ENCODE measurements at regions not wholly inside any gene's neighbourhood (a gene's known extent, or its start where the extent isn't known, plus 50 kb on each side); places are given as distances from the start of the nearest gene placed in this dataset.
A peak's percentile ranks its signal among the peaks of the same experiment; 100 is the strongest.

DNA sequence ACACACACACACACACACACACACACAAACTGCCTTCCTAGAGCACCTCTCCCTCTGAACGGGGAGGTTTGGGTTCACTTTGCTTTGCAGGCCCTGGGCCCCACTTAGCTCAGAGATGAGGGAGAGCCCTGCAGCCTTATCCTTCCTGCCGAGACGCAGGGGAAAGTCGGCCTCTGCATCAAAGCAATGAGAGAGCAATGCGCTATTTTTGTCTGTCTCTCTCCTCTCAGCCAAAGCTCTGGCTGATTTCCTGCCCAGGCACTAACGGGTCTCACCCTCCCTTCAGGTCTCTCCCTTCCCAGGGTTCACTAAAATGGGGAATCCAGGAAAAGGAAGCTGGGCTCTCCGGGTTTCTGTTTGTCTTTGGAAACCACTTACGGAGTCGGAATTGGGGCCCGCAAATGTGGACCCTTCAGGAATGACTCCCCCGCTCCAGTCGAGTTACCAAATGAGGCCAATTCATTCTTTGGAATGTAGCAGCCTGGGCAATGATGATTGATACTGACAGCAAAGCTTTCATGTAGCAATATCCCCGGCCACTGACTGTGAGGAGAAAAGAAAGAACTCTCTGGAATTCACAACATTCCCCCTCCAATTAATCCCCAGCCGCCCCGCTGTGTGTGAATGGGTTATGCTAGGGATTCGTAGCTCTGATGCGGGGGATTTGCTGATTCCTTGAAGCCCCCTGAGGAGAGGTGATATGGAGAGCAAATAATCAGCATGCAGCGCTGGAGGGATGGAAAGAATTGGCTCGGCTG, 61.5 kb upstream of the WLS start:
- POLR2A ChIA-PET = interaction anchor here (1.7 kb wide), 1 partner anchor 62 kb away, joined by 6 read pairs; the partner anchor contains the start of gene WLS
- DNase-seq (ENCODE audit: extremely low spot score) = peak; percentile 57
- TF ChIP-seq, protein P1, sequence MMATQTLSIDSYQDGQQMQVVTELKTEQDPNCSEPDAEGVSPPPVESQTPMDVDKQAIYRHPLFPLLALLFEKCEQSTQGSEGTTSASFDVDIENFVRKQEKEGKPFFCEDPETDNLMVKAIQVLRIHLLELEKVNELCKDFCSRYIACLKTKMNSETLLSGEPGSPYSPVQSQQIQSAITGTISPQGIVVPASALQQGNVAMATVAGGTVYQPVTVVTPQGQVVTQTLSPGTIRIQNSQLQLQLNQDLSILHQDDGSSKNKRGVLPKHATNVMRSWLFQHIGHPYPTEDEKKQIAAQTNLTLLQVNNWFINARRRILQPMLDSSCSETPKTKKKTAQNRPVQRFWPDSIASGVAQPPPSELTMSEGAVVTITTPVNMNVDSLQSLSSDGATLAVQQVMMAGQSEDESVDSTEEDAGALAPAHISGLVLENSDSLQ (IDR thresholded peaks at IDR 0.05) = peak; percentile 79
- no peak for TF ChIP-seq FOXA1 (IDR thresholded peaks at IDR 0.05)
- no peak for TF ChIP-seq BHLHE40 (IDR thresholded peaks at IDR 0.05; ENCODE audit: borderline replicate concordance)
- TF ChIP-seq FOXM1 (IDR thresholded peaks at IDR 0.05; ENCODE audit: borderline replicate concordance) = no peak
- CTCF ChIA-PET = interaction anchor here (0.6 to 0.8 kb wide), 2 partner anchors 11 to 647 kb away, joined by 3 read pairs; no protein-coding TSS in a partner anchor

DNA sequence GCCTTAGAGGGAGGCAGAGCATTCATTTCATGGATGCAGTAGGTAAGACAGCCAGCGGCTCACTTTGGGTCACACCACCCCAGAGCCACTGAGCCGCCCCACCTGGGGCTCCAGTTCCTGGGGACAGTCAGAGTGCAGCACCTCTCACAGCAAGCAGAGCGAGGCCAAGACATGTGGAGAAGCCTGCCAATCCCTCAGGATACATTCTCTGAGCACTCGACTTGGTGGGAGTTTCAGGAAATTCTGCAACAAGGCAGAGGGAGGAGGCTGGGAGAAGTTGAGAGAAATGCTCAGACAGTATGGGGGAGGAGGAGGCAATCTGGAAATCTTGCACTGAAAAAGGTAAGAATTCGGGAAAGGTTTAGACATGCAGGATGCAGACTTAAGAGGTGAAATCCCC, 60.8 kb upstream of the WLS start:
- ChIA-PET CTCF (no interaction called here), POLR2A (interaction anchor here (1.7 kb wide), 1 partner anchor 62 kb away, joined by 6 read pairs; the partner anchor contains the start of gene WLS)
- TF ChIP-seq, protein P1 (IDR thresholded peaks at IDR 0.05) = no peak
- TF ChIP-seq CTBP1 (IDR thresholded peaks at IDR 0.05; ENCODE audit: borderline replicate concordance) = no peak
- TF ChIP-seq ELF4 (IDR thresholded peaks at IDR 0.05) = no peak
- TF ChIP-seq ZNF384 (IDR thresholded peaks at IDR 0.05) = no peak
- DNase-seq (ENCODE audit: extremely low spot score) = no peak

DNA sequence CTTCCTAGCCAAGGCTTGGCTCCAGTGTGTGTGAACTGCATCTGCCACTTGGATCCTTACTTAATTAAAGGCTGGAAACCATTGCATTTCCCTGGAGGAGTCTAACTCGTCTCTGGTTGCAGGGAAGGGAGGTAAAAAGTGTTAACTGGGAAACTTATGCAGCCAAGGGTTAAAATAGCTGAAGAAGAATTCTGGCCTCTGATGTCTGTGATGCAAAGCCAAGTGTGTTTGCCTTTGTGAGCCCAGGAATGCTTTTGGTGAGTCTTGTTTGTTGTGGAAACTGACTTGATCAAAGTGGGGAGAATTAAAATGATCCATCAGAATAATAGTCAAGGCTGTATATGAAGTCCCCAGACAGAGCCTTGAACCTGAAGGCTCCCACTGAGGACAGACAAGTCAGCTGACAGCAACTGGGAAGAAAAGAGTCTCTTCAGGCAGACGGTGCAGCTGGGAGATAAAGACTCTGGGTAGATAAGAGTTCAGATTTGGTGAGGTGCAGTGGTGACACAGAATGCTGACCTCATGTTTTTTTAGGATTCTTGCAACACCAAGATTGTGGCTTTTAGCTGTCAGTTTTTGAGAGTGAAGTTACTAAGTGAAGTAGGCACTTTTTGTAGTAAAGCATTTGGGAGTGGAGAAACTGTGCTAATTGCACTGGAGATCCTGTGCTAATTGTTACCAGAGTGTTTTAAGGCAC, 59.5 kb upstream of the WLS start:
- no peak for TF ChIP-seq CTBP1 (IDR thresholded peaks at IDR 0.05; ENCODE audit: borderline replicate concordance)
- TF ChIP-seq, protein P1 (IDR thresholded peaks at IDR 0.05) = no peak
- no peak for TF ChIP-seq TARDBP (IDR thresholded peaks at IDR 0.05)
- TF ChIP-seq FOXM1 (IDR thresholded peaks at IDR 0.05; ENCODE audit: borderline replicate concordance) = no peak
- TF ChIP-seq ARNT (IDR thresholded peaks at IDR 0.05) = no peak
- no peak for TF ChIP-seq SP1 (IDR thresholded peaks at IDR 0.05)
- TF ChIP-seq L3MBTL2 (conservative IDR thresholded peaks at IDR 0.05) = no peak
- no peak for TF ChIP-seq ZNF384 (IDR thresholded peaks at IDR 0.05)
- no peak for TF ChIP-seq HDGF (IDR thresholded peaks at IDR 0.05; ENCODE audit: borderline replicate concordance)
- TF ChIP-seq FOXK2 (IDR thresholded peaks at IDR 0.05) = no peak
- TF ChIP-seq LEF1 (IDR thresholded peaks at IDR 0.05; ENCODE audit: borderline replicate concordance) = no peak
- no peak for TF ChIP-seq BHLHE40 (IDR thresholded peaks at IDR 0.05; ENCODE audit: borderline replicate concordance)
- no peak for TF ChIP-seq SUZ12 (IDR thresholded peaks at IDR 0.05)
- TF ChIP-seq ELF4 (IDR thresholded peaks at IDR 0.05) = no peak
- no peak for TF ChIP-seq FOXA1 (IDR thresholded peaks at IDR 0.05)
- TF ChIP-seq NFRKB (IDR thresholded peaks at IDR 0.05) = no peak
- DNase-seq (ENCODE audit: extremely low spot score) = no peak
- CTCF ChIA-PET = no interaction called here
- POLR2A ChIA-PET = interaction anchor here (1.6 kb wide), 1 partner anchor 60 kb away, joined by 7 read pairs; the partner anchor contains the start of gene WLS

DNA sequence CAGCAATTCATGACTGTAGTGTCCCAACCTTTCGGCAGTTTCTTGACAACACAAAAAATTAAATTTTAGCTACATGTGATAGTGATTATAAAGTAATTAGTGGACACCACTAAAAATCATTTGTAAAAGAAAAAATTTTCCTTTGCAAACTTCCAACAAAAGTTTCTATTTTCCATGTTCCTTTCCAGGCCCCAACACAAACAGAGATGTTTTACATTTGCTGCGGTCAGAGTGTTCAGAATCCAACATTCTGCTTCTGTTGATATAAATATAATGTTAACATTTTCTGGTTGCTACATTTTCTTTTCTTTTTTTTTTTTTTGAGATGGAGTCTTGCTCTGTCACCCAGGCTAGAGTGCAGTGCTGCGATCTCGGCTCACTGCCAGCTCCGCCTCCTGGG, 54.9 kb upstream of the WLS start:
- ChIA-PET POLR2A (no interaction called here), CTCF (no interaction called here)
- DNase-seq (ENCODE audit: extremely low spot score) = no peak
- TF ChIP-seq ARNT (IDR thresholded peaks at IDR 0.05) (no peak), SUZ12 (IDR thresholded peaks at IDR 0.05) (no peak)

DNA sequence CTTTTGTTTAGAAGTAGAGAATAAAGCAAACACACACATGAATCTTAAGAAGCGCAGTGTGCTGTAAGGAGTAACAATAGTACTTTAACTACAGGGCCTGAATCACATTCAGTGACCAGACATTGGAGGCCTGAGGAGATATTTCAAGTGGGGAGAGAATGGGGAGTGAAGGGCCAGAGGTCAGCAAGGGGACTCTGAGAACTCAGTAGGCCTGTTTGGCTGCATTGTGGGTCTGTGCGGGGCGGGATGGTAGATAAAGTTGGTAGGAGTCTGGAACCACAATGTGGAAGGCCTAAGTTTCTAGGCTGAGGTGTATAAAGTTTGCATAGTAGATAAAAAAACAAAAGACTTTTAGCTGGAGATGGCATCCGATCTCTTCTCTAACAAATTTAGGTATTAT, 52.7 kb upstream of the WLS start:
- DNase-seq (ENCODE audit: extremely low spot score) = no peak
- ChIA-PET POLR2A (no interaction called here), CTCF (interaction anchor here (0.6 kb wide), 1 partner anchor 140 kb away, joined by 6 read pairs; no protein-coding TSS in a partner anchor)
- no peak for TF ChIP-seq FOXK2 (IDR thresholded peaks at IDR 0.05)
- no peak for TF ChIP-seq NFRKB (IDR thresholded peaks at IDR 0.05)
- TF ChIP-seq ZNF384 (IDR thresholded peaks at IDR 0.05) = no peak
- no peak for TF ChIP-seq ELF4 (IDR thresholded peaks at IDR 0.05)
- TF ChIP-seq ARNT (IDR thresholded peaks at IDR 0.05) = no peak
- no peak for TF ChIP-seq L3MBTL2 (conservative IDR thresholded peaks at IDR 0.05)
- TF ChIP-seq BHLHE40 (IDR thresholded peaks at IDR 0.05; ENCODE audit: borderline replicate concordance) = no peak
- TF ChIP-seq, protein P1 (IDR thresholded peaks at IDR 0.05) = no peak
- TF ChIP-seq HDGF (IDR thresholded peaks at IDR 0.05; ENCODE audit: borderline replicate concordance) = no peak
- TF ChIP-seq CTBP1 (IDR thresholded peaks at IDR 0.05; ENCODE audit: borderline replicate concordance) = no peak
- no peak for TF ChIP-seq TARDBP (IDR thresholded peaks at IDR 0.05)
- TF ChIP-seq SP1 (IDR thresholded peaks at IDR 0.05) = no peak
- no peak for TF ChIP-seq FOXA1 (IDR thresholded peaks at IDR 0.05)
- no peak for TF ChIP-seq FOXM1 (IDR thresholded peaks at IDR 0.05; ENCODE audit: borderline replicate concordance)
- no peak for TF ChIP-seq LEF1 (IDR thresholded peaks at IDR 0.05; ENCODE audit: borderline replicate concordance)
